K562 (cell line): ENCODE measurements at regions not wholly inside any gene's neighbourhood (a gene's known extent, or its start where the extent isn't known, plus 50 kb on each side); places are given as distances from the start of the nearest gene placed in this dataset.

Source experiments
- ATAC-seq: fragments of 200-7000 bp; cut with Tn5 transposase; 3 replicates; pipeline ENCODE4 v1.9.1; 2020; ENCODE audit warnings: moderate library complexity
- BruUV-seq: library from RNA; stranded (reverse); fragments of 400-500 nt; replicated peaks from 2 replicates; lab custom pipeline; 2021; lab: Mats Ljungman, UMichigan
- CTCF ChIA-PET: fragments of 300-600 bp; formaldehyde crosslinking; extraction: SDS; loops from one replicate; lab custom pipeline; 2021; ENCODE audit warnings: low intra/inter-chr PET ratio; lab: Yijun Ruan, JAX
- POLR2A ChIA-PET: fragments of 300-600, 350-650 bp; sonication (Branson Sonifier 250); formaldehyde crosslinking; extraction: SDS; loops from one replicate; lab custom pipeline; 2021; ENCODE audit warnings: antibody characterized with exemption, inconsistent platforms; lab: Yijun Ruan, JAX
- DNase-seq, 4 experiments: peaks; one replicate each; pipeline versions ENCODE4 v3.0.0 to v3.0.0-alpha.2; 2011 to 2018; ENCODE audit warnings: low spot score in 3 of 4, mixed read lengths in 3 of 4; ENCODE audit errors: extremely low read depth in 1 of 4
- FAIRE-seq: peaks from 2 replicates; lab custom pipeline; 2011; peaks lifted over from hg19 to GRCh38; lab: Jason Lieb, UNC
- H2AFZ ChIP-seq: 2 replicates; pipeline ENCODE4 v1.6.0; 2011; ENCODE audit warnings: low read depth, low read length, control low read depth, inconsistent platforms
- H3K27ac ChIP-seq: fragments of 200-600 bp; 3 replicates; pipeline ENCODE4 v1.8.0; 2011; ENCODE audit warnings: low read depth, mild to moderate bottlenecking, control low read depth, inconsistent platforms, low read length, moderate library complexity, mixed read lengths; ENCODE audit errors: extremely low read depth
- H3K27me3 ChIP-seq, 2 experiments: fragments of 300-600 bp in 1 of 2; 2 replicates in 1 of 2; 3 replicates in 1 of 2; pipeline versions ENCODE4 v1.6.0 to v1.8.0; 2011; ENCODE audit warnings: inconsistent platforms in 2 of 2, low read length in 2 of 2, mild to moderate bottlenecking in 1 of 2, mixed read lengths in 1 of 2, moderate library complexity in 1 of 2; ENCODE audit not compliant: control insufficient read depth in 2 of 2, insufficient read depth in 2 of 2
- H3K36me3 ChIP-seq: fragments of 300-600 bp; 3 replicates; pipeline ENCODE4 v1.8.0; 2011; ENCODE audit warnings: mild to moderate bottlenecking, low read length, inconsistent platforms; ENCODE audit not compliant: control insufficient read depth, insufficient read depth
- H3K4me1 ChIP-seq, 2 experiments: fragments of 200-600 bp in 1 of 2; replicated peaks in 1 of 2; 2 replicates in 1 of 2; 3 replicates in 1 of 2; pipeline versions ENCODE4 v1.5.1 to v1.8.0; 2011; ENCODE audit warnings: inconsistent platforms in 2 of 2, low read length in 2 of 2, mild to moderate bottlenecking in 1 of 2, mixed read lengths in 1 of 2, moderate library complexity in 1 of 2; ENCODE audit not compliant: control insufficient read depth in 2 of 2, insufficient read depth in 2 of 2
- H3K4me2 ChIP-seq: 2 replicates; pipeline ENCODE4 v1.6.1; 2011; ENCODE audit warnings: low read length, control low read depth, inconsistent platforms, mixed read lengths; ENCODE audit not compliant: insufficient read depth
- H3K4me3 ChIP-seq: fragments of 200-600 bp; sonication (generic), shearing (Covaris generic); 2 replicates; pipeline ENCODE4 v1.5.1; 2016; ENCODE audit warnings: control low read depth, inconsistent platforms
- H3K79me2 ChIP-seq: fragments of 200-600 bp; 3 replicates; pipeline ENCODE4 v1.8.0; 2011; ENCODE audit warnings: low read length, inconsistent platforms; ENCODE audit not compliant: control insufficient read depth, insufficient read depth
- H3K9ac ChIP-seq, 2 experiments: 2 replicates each; pipeline versions ENCODE4 v1.6.0 to v1.6.1; 2011; ENCODE audit warnings: low read depth in 2 of 2, low read length in 2 of 2, control low read depth in 1 of 2, inconsistent platforms in 1 of 2, mild to moderate bottlenecking in 1 of 2, mixed read lengths in 1 of 2; ENCODE audit not compliant: insufficient read depth in 1 of 2
- H3K9me1 ChIP-seq: one replicate; pipeline ENCODE4 v1.6.0; 2011; ENCODE audit warnings: inconsistent platforms, mild to moderate bottlenecking, low read length, moderate library complexity; ENCODE audit not compliant: control insufficient read depth, insufficient read depth
- H3K9me3 ChIP-seq: replicated peaks from 2 replicates; pipeline ENCODE4 v1.5.1; 2011; ENCODE audit warnings: low read depth, low read length, inconsistent platforms; ENCODE audit not compliant: control insufficient read depth, insufficient read depth
- H4K20me1 ChIP-seq: replicated peaks from 2 replicates; pipeline ENCODE4 v1.6.1; 2011; ENCODE audit warnings: low read length, inconsistent platforms, mixed read lengths; ENCODE audit not compliant: control insufficient read depth, insufficient read depth
- CBFA2T2 ChIP-seq: fragments of 450-650 bp; conservative IDR thresholded peaks from 2 replicates; pipeline ENCODE4 v1.6.1; 2017; ENCODE audit warnings: mild to moderate bottlenecking
- ELF2 ChIP-seq: fragments of 250-450 bp; sonication (Bioruptor Pico); IDR thresholded peaks from 2 replicates; pipeline ENCODE4 v1.5.0; 2021; ENCODE audit warnings: mild to moderate bottlenecking
- MCM2 ChIP-seq: fragments of 450-650 bp; IDR thresholded peaks from 2 replicates; pipeline ENCODE4 v1.6.1; 2017; ENCODE audit warnings: low read depth, mild to moderate bottlenecking
- PHB ChIP-seq: fragments of 250-450 bp; sonication (Bioruptor Pico); IDR thresholded peaks from 2 replicates; pipeline ENCODE4 v1.5.0; 2021
- ZNF175 ChIP-seq: fragments of 200-800 bp; sonication (Bioruptor generic); IDR thresholded peaks from 2 replicates; pipeline ENCODE4 v1.6.1; 2016; ENCODE audit warnings: low read depth, mild to moderate bottlenecking, missing genetic modification characterization, missing compliant biosample characterization
- ZNF263 ChIP-seq: sonication (generic); formaldehyde crosslinking; IDR thresholded peaks from 2 replicates; pipeline ENCODE4 v1.8.0; 2022; ENCODE audit warnings: mild to moderate bottlenecking, missing genetic modification reagents, borderline replicate concordance
- ZNF75A ChIP-seq: fragments of 450-650 bp; formaldehyde crosslinking; IDR thresholded peaks from 2 replicates; pipeline ENCODE4 v1.4.0; 2020; ENCODE audit warnings: mild to moderate bottlenecking
- WGBS: fragments of 100-300 bp; shearing (Covaris generic); methylation state at CpG from one replicate; pipeline ENCODE4 v1.1.6; 2016; ENCODE audit warnings: low coverage, mixed read lengths; ENCODE audit not compliant: insufficient coverage; ENCODE audit errors: missing lambda C conversion rate; 5-methylcytosine and 5-hydroxymethylcytosine counted together
- in situ Hi-C: fragments of 300-500 bp; cut with MboI; formaldehyde crosslinking; loops from 4 replicates; pipeline ENCODE4 v1.15.0; 2018; ENCODE audit warnings: inconsistent platforms, mixed read lengths
- intact Hi-C: fragments of 100-400 bp; cut with micrococcal nuclease; formaldehyde crosslinking; loops from 2 replicates; pipeline ENCODE4 v1.14.2; 2022
- TF ChIP-seq, protein P1 (sequence below): fragments of 250-450 bp; sonication (Bioruptor Pico); IDR thresholded peaks from 2 replicates; pipeline ENCODE4 v1.5.0; 2021; ENCODE audit warnings: mild to moderate bottlenecking, moderate library complexity
- TF ChIP-seq, protein P2 (sequence below), 2 experiments: fragments of 250-450 bp in 1 of 2; fragments of 450-650 bp in 1 of 2; sonication (Bioruptor Pico) in 1 of 2; IDR thresholded peaks; 2 replicates each; pipeline versions ENCODE4 v1.6.1 to v1.8.0; 2016 to 2021; ENCODE audit warnings: mild to moderate bottlenecking in 2 of 2, moderate library complexity in 2 of 2, missing compliant biosample characterization in 1 of 2, missing genetic modification characterization in 1 of 2

DNA sequence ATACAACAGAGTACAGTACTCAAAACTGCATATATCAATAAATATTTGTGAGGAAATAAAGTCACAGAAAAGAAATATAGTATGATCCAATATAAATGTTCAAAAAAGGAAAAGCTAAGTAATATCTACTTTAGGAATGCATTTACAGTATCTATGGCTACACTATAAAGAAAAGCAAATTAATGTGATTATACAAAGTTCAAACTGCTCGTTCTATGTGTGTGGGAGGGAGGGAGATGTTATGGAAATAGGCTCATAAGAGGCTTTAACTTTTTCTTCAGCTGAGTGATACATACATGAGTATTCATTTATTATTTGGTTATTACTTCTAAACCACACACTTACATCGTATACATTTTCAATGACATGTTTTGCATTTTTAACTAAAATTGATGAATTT is 377.7 kb upstream of the AGTR1 start:
- H3K27me3 ChIP-seq: no peaks in the 10 kb centered on the region

More for the DNA sequence above, 377.7 kb upstream of the AGTR1 start:
- no peaks in the 10 kb centered on the region for H3K4me1 ChIP-seq
- H3K4me2 ChIP-seq: no peak overlapping the region
- intact Hi-C loops (loop anchor here (10.0 kb wide), 1 partner anchor 625 kb away; no protein-coding TSS in a partner anchor), in situ Hi-C loops (no loop called here)
- no peak overlapping the region for H3K9ac ChIP-seq
- CTCF ChIA-PET: no interaction called here
- no peaks in the 10 kb centered on the region for H3K9me3 ChIP-seq
- no peak overlapping the region for H3K4me3 ChIP-seq
- no peaks in the 10 kb centered on the region for H3K36me3 ChIP-seq
- DNase-seq (no peak), FAIRE-seq (no peak), ATAC-seq (no peak)
- WGBS: 0% methylated on average over 2 of the region's 2 CpGs
- H3K9me1 ChIP-seq: no peaks in the 10 kb centered on the region
- no peaks in the 10 kb centered on the region for H4K20me1 ChIP-seq
- no peak overlapping the region for H3K27ac ChIP-seq
- H3K79me2 ChIP-seq: no peaks in the 10 kb centered on the region
- POLR2A ChIA-PET: no interaction called here
- H2AFZ ChIP-seq: no peak overlapping the region
- BruUV-seq: no TSS peak
- TF ChIP-seq CBFA2T2: no peak
- TF ChIP-seq, protein P1, sequence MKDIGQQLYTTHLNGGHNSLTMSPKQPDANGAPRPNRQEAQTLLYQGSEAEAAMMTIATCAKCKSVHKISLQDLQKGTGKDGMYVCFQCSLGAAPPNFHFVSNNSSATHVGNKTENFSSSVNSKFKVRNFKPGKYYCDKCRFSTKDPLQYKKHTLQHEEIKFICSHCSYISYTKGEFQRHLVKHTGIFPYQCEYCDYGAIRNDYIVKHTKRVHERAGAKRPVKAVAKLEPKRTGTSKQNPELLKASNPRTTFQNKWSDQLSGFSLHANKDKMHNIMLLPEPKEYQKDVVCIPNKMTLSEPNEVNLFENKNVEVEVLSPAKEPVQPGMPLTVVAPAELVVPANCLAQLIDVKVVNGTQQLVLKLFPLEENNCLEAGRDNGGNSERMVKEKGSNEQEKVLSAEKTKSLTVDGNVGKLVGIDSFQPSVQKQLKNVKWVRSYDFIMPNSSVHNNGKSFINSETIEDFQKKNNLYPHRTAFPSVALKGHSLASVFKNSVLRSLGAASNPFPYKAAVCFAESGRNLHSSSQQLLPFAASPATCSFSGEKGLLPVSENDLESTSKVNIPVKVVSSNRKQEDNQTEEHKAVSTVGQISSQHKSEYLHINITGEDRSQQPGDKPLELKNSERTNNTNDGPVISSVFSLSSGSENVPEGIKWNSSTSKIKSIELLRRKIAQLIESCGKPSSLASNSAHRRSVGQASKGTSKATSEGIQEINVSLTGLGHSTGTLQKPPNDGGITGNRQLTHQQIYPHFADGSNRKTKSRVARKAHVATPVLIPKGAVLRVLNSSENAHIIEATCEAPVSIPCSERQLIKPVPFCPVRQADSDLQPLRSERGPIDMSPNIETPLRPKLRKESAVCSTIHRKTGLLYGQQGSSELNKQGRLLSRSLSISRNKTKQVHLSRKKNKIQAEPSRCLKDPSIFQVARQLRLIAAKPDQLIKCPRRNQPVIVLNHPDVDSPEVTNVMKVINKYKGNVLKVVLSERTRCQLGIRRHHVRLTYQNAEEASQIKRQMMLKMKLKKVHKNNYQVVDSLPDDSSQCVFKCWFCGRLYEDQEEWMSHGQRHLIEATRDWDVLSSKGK (CRISPR knock-in tag): no peak
- TF ChIP-seq PHB: no peak
- TF ChIP-seq ELF2: no peak
- no peak for TF ChIP-seq ZNF263
- TF ChIP-seq, protein P2, sequence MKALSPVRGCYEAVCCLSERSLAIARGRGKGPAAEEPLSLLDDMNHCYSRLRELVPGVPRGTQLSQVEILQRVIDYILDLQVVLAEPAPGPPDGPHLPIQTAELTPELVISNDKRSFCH (CRISPR knock-in tag; IDR thresholded peaks at IDR 0.05): no peak
- TF ChIP-seq, protein P2 (tag; IDR thresholded peaks at IDR 0.05): no peak
- TF ChIP-seq ZNF175 (CRISPR knock-in tag): no peak
- TF ChIP-seq MCM2: no peak
- no peak for TF ChIP-seq ZNF75A (CRISPR knock-in tag)
